IMR-90 (cell line): ENCODE measurements at regions not wholly inside any gene's neighbourhood (a gene's known extent, or its start where the extent isn't known, plus 50 kb on each side); places are given as distances from the start of the nearest gene placed in this dataset.

Experiments used
- ATAC-seq: fragments of 200-7000 bp; cut with Tn5 transposase; 2 replicates; pipeline ENCODE4 v1.9.1; 2020; ENCODE audit warnings: low read depth, mild to moderate bottlenecking, moderate library complexity
- BruUV-seq: library from RNA; stranded (reverse); fragments of 400-500 nt; replicated peaks from 2 replicates; lab custom pipeline; 2021; lab: Mats Ljungman, UMichigan
- CTCF ChIA-PET: fragments of 300-600 bp; formaldehyde crosslinking; extraction: SDS; loops from one replicate; lab custom pipeline; 2021; ENCODE audit warnings: antibody characterized with exemption; lab: Yijun Ruan, JAX
- POLR2A ChIA-PET: fragments of 300-600 bp; sonication (Branson Sonifier 250); formaldehyde crosslinking; loops from one replicate; lab custom pipeline; 2022; ENCODE audit warnings: antibody characterized with exemption; ENCODE audit not compliant: unreplicated experiment; lab: Charles Lee
- DNase-seq: peaks from one replicate; pipeline ENCODE4 v3.0.0; 2013
- H2AFZ ChIP-seq: replicated peaks from 2 replicates; pipeline ENCODE3; 2013; ENCODE audit warnings: low read length, mild to moderate bottlenecking; ENCODE audit not compliant: poor library complexity
- H2AK5ac ChIP-seq: 2 replicates; pipeline ENCODE4 v1.6.1; 2013; ENCODE audit warnings: low read depth, low read length, inconsistent platforms
- H2AK9ac ChIP-seq: replicated peaks from 2 replicates; pipeline ENCODE3; 2013; ENCODE audit warnings: mild to moderate bottlenecking, low read depth, low read length, moderate library complexity; ENCODE audit not compliant: poor library complexity
- H2BK120ac ChIP-seq: 2 replicates; pipeline ENCODE4 v1.6.1; 2013; ENCODE audit warnings: low read depth, low read length, inconsistent platforms
- H2BK15ac ChIP-seq: 3 replicates; pipeline ENCODE4 v1.6.1; 2013; ENCODE audit warnings: low read depth, low read length, inconsistent platforms
- H2BK20ac ChIP-seq: 2 replicates; pipeline ENCODE4 v1.6.1; 2013; ENCODE audit warnings: low read depth, mild to moderate bottlenecking, inconsistent platforms, low read length, moderate library complexity
- H2BK5ac ChIP-seq: 2 replicates; pipeline ENCODE4 v1.6.1; 2013; ENCODE audit warnings: mild to moderate bottlenecking, low read depth, low read length, inconsistent platforms; ENCODE audit not compliant: poor library complexity, severe bottlenecking
- H3K14ac ChIP-seq: replicated peaks from 2 replicates; pipeline ENCODE4 v1.6.1; 2013; ENCODE audit warnings: low read depth, low read length, inconsistent platforms
- H3K18ac ChIP-seq: 2 replicates; pipeline ENCODE4 v1.6.1; 2013; ENCODE audit warnings: low read depth, low read length, control low read depth
- H3K23ac ChIP-seq: 2 replicates; pipeline ENCODE4 v1.6.1; 2013; ENCODE audit warnings: low read depth, low read length, inconsistent platforms
- H3K27ac ChIP-seq: 2 replicates; pipeline ENCODE4 v1.5.1; 2013; ENCODE audit warnings: mild to moderate bottlenecking, control low read depth, low read length; ENCODE audit not compliant: insufficient read depth
- H3K27me3 ChIP-seq: 2 replicates; pipeline ENCODE4 v1.6.1; 2013; ENCODE audit warnings: low read length; ENCODE audit not compliant: control insufficient read depth, insufficient read depth
- H3K36me3 ChIP-seq: 2 replicates; pipeline ENCODE4 v1.6.1; 2013; ENCODE audit warnings: low read length, mixed read lengths; ENCODE audit not compliant: control insufficient read depth, insufficient read depth
- H3K4ac ChIP-seq: 2 replicates; pipeline ENCODE4 v1.6.1; 2013; ENCODE audit warnings: low read depth, low read length, inconsistent platforms
- H3K4me1 ChIP-seq: 2 replicates; pipeline ENCODE4 v1.6.1; 2013; ENCODE audit warnings: low read length, mixed read lengths; ENCODE audit not compliant: control insufficient read depth, insufficient read depth
- H3K4me2 ChIP-seq: 2 replicates; pipeline ENCODE4 v1.6.1; 2013; ENCODE audit warnings: low read depth, mild to moderate bottlenecking, control low read depth, low read length, moderate library complexity
- H3K4me3 ChIP-seq: 2 replicates; pipeline ENCODE4 v1.5.1; 2013; ENCODE audit warnings: low read depth, mild to moderate bottlenecking, control low read depth, low read length, moderate library complexity; ENCODE audit not compliant: insufficient read depth
- H3K56ac ChIP-seq: 2 replicates; pipeline ENCODE4 v1.6.1; 2013; ENCODE audit warnings: low read length, inconsistent platforms; ENCODE audit not compliant: insufficient read depth; ENCODE audit errors: extremely low read depth
- H3K79me1 ChIP-seq, 2 experiments: 2 replicates each; pipeline ENCODE4 v1.6.1; 2013; ENCODE audit warnings: low read length in 2 of 2, inconsistent platforms in 1 of 2, low read depth in 1 of 2
- H3K9ac ChIP-seq: 2 replicates; pipeline ENCODE4 v1.6.1; 2013; ENCODE audit warnings: low read depth, low read length, control low read depth
- H3K9me1 ChIP-seq: 2 replicates; pipeline ENCODE4 v1.6.1; 2013; ENCODE audit warnings: low read length, inconsistent platforms; ENCODE audit not compliant: insufficient read depth
- H3K9me3 ChIP-seq: 2 replicates; pipeline ENCODE4 v1.6.1; 2013; ENCODE audit warnings: low read length; ENCODE audit not compliant: control insufficient read depth, insufficient read depth
- H4K20me1 ChIP-seq: 2 replicates; pipeline ENCODE4 v1.6.1; 2013; ENCODE audit warnings: low read length, inconsistent platforms; ENCODE audit not compliant: insufficient read depth
- H4K5ac ChIP-seq: 2 replicates; pipeline ENCODE4 v1.6.1; 2013; ENCODE audit warnings: mild to moderate bottlenecking, low read depth, low read length, control low read depth
- H4K8ac ChIP-seq, 2 experiments: 2 replicates each; pipeline ENCODE4 v1.6.1; 2013; ENCODE audit warnings: low read depth in 2 of 2, low read length in 2 of 2, control low read depth in 1 of 2, inconsistent platforms in 1 of 2
- H4K91ac ChIP-seq: 2 replicates; pipeline ENCODE4 v1.6.1; 2013; ENCODE audit warnings: low read depth, low read length, inconsistent platforms; ENCODE audit not compliant: insufficient read depth
- BHLHE40 ChIP-seq: fragments of 150-350 bp; IDR thresholded peaks from 2 replicates; pipeline ENCODE4 v1.6.1; 2016; ENCODE audit warnings: mild to moderate bottlenecking, low read depth, low read length
- CHD1 ChIP-seq: IDR thresholded peaks from 2 replicates; pipeline ENCODE4 v1.6.1; 2012; ENCODE audit warnings: low read depth, low read length, improper control_type of control experiment
- FOS ChIP-seq: fragments of 150-350 bp; IDR thresholded peaks from 2 replicates; pipeline ENCODE4 v1.6.1; 2016; ENCODE audit warnings: low read depth, low read length
- MAFK ChIP-seq: IDR thresholded peaks from 2 replicates; pipeline ENCODE4 v1.6.1; 2012; ENCODE audit warnings: low read depth, low read length, improper control_type of control experiment
- POLR2A ChIP-seq: IDR thresholded peaks from 2 replicates; pipeline ENCODE4 v1.6.1; 2012; ENCODE audit warnings: mild to moderate bottlenecking, low read depth, low read length
- WGBS, 2 experiments: methylation state at CpG; one replicate each; pipeline versions ENCODE4 v1.1.5 to v1.1.7; 2013; ENCODE audit warnings: missing lambda C conversion rate in 2 of 2; ENCODE audit not compliant: insufficient read length in 1 of 2; ENCODE audit errors: extremely low coverage in 2 of 2; 5-methylcytosine and 5-hydroxymethylcytosine counted together
- dilution Hi-C: fragments of 300-500 bp; cut with HindIII; formaldehyde crosslinking; loops from one replicate; pipeline ENCODE4 v1.14.3; 2018; ENCODE audit warnings: low sequenced_read_pairs; ENCODE audit not compliant: unreplicated experiment
- in situ Hi-C: fragments of 300-500 bp; cut with MboI; formaldehyde crosslinking; loops from 3 replicates; pipeline ENCODE4 v1.14.3; 2019; ENCODE audit warnings: low sequenced_read_pairs, inconsistent platforms, mixed read lengths
- intact Hi-C: fragments of 100-400 bp; cut with micrococcal nuclease; formaldehyde crosslinking; loops from 2 replicates; pipeline ENCODE4 v1.10.0; 2022

- no peak overlapping the region for H4K8ac ChIP-seq
- no peak for DNase-seq
- no peak overlapping the region for H3K23ac ChIP-seq
- no CpG with 5 or more reads among the region's 2 CpGs for WGBS, 2 experiments
- no peak for ATAC-seq
- POLR2A ChIA-PET, result no interaction called here
- H3K36me3 ChIP-seq, result no peaks in the 10 kb centered on the region
- H2AK9ac ChIP-seq, result no peak overlapping the region
- H3K4me1 ChIP-seq, result peaks cover 2% of the 10 kb centered on the region; the same call in 1 of the 2 replicates
- in situ Hi-C loops (no loop called here), dilution Hi-C loops (no loop called here), intact Hi-C loops (no loop called here)
- H3K27me3 ChIP-seq, result peaks cover 28% of the 10 kb centered on the region
- H2AK5ac ChIP-seq, result no peak overlapping the region
- no peak overlapping the region for H3K9ac ChIP-seq
- H3K27ac ChIP-seq, result no peak overlapping the region
- H3K56ac ChIP-seq, result no peak overlapping the region
- no peak overlapping the region for H2BK20ac ChIP-seq
- no peaks in the 10 kb centered on the region; the same call in 1 of the 2 replicates for H3K9me1 ChIP-seq
- CTCF ChIA-PET, result interaction anchor here (0.6 kb wide), 1 partner anchor 308 kb away, joined by 4 read pairs; no protein-coding TSS in a partner anchor
- no peak overlapping the region for H3K4ac ChIP-seq
- 0 out of 2 replicates have a peak, but pooled peaks cover 3% of the 10 kb centered on the region for H3K9me3 ChIP-seq
- TF ChIP-seq BHLHE40 (no peak), CHD1 (no peak), MAFK (no peak), POLR2A (no peak), FOS (no peak)
- no peaks in the 10 kb centered on the region for H4K20me1 ChIP-seq
- no peak overlapping the region for H3K18ac ChIP-seq
- no peak overlapping the region for H4K5ac ChIP-seq
- no peak overlapping the region for H3K4me3 ChIP-seq
- H2BK15ac ChIP-seq, result no peak overlapping the region
- H3K4me2 ChIP-seq, result no peak overlapping the region
- no peak overlapping the region for H2BK120ac ChIP-seq
- H2AFZ ChIP-seq, result no peak overlapping the region
- no peaks in the 10 kb centered on the region for H3K79me1 ChIP-seq
- no peak overlapping the region for H3K14ac ChIP-seq
- H2BK5ac ChIP-seq, result no peak overlapping the region
- no TSS peak for BruUV-seq
- no peak overlapping the region for H4K91ac ChIP-seq
Observed at GRCh38 chr3:124293584-124293983, 301.7 kb upstream of the ROPN1 start.
